HEK293T (cell line): ENCODE measurements at regions not wholly inside any gene's neighbourhood (a gene's known extent, or its start where the extent isn't known, plus 50 kb on each side); places are given as distances from the start of the nearest gene placed in this dataset.

Experiments used
- CTCF ChIA-PET: fragments of 350-600 bp; formaldehyde crosslinking; extraction: SDS; loops from one replicate; lab custom pipeline; 2021; ENCODE audit warnings: antibody characterized with exemption, inconsistent platforms; lab: Yijun Ruan, JAX
- POLR2A ChIA-PET: fragments of 350-600 bp; formaldehyde crosslinking; extraction: SDS; loops from one replicate; lab custom pipeline; 2020; ENCODE audit warnings: antibody characterized with exemption, inconsistent platforms; lab: Yijun Ruan, JAX
- DNase-seq: peaks from one replicate; pipeline ENCODE4 v3.0.0; 2012; ENCODE audit warnings: mixed read lengths; ENCODE audit errors: extremely low spot score
- ARNT ChIP-seq: fragments of 450-650 bp; IDR thresholded peaks from 2 replicates; pipeline ENCODE4 v1.6.1; 2017; ENCODE audit warnings: mild to moderate bottlenecking
- BHLHE40 ChIP-seq: fragments of 450-650 bp; IDR thresholded peaks from 2 replicates; pipeline ENCODE4 v1.6.1; 2016; ENCODE audit warnings: mild to moderate bottlenecking, moderate library complexity, borderline replicate concordance
- CTBP1 ChIP-seq: fragments of 450-650 bp; IDR thresholded peaks from 2 replicates; pipeline ENCODE4 v1.6.1; 2016; ENCODE audit warnings: borderline replicate concordance
- ELF4 ChIP-seq: fragments of 450-650 bp; IDR thresholded peaks from 2 replicates; pipeline ENCODE4 v1.6.1; 2017; ENCODE audit warnings: antibody characterized with exemption
- FOXA1 ChIP-seq: fragments of 450-650 bp; IDR thresholded peaks from 2 replicates; pipeline ENCODE4 v1.6.1; 2016; ENCODE audit warnings: mild to moderate bottlenecking
- FOXK2 ChIP-seq: fragments of 450-650 bp; IDR thresholded peaks from 2 replicates; pipeline ENCODE4 v1.6.1; 2016; ENCODE audit warnings: mild to moderate bottlenecking
- FOXM1 ChIP-seq: fragments of 450-650 bp; IDR thresholded peaks from 2 replicates; pipeline ENCODE4 v1.6.1; 2017; ENCODE audit warnings: mild to moderate bottlenecking, borderline replicate concordance
- HDGF ChIP-seq: fragments of 450-650 bp; IDR thresholded peaks from 2 replicates; pipeline ENCODE4 v1.6.1; 2017; ENCODE audit warnings: antibody characterized with exemption, borderline replicate concordance
- L3MBTL2 ChIP-seq: fragments of 450-650 bp; conservative IDR thresholded peaks from 2 replicates; pipeline ENCODE4 v1.6.1; 2016; ENCODE audit warnings: mild to moderate bottlenecking
- LEF1 ChIP-seq: fragments of 450-650 bp; IDR thresholded peaks from 2 replicates; pipeline ENCODE4 v1.6.1; 2017; ENCODE audit warnings: mild to moderate bottlenecking, borderline replicate concordance
- NFRKB ChIP-seq: fragments of 450-650 bp; IDR thresholded peaks from 2 replicates; pipeline ENCODE4 v1.6.1; 2016; ENCODE audit warnings: mild to moderate bottlenecking, moderate library complexity
- SP1 ChIP-seq: fragments of 450-650 bp; IDR thresholded peaks from 2 replicates; pipeline ENCODE4 v1.6.1; 2017
- SUZ12 ChIP-seq: fragments of 450-650 bp; IDR thresholded peaks from 2 replicates; pipeline ENCODE4 v1.6.1; 2016; ENCODE audit warnings: mild to moderate bottlenecking
- TARDBP ChIP-seq: fragments of 450-650 bp; IDR thresholded peaks from 2 replicates; pipeline ENCODE4 v1.6.1; 2016
- ZNF384 ChIP-seq: fragments of 450-650 bp; IDR thresholded peaks from 2 replicates; pipeline ENCODE4 v1.6.1; 2016
- TF ChIP-seq, protein P1 (sequence below): fragments of 450-650 bp; IDR thresholded peaks from 2 replicates; pipeline ENCODE4 v1.6.1; 2016

DNA sequence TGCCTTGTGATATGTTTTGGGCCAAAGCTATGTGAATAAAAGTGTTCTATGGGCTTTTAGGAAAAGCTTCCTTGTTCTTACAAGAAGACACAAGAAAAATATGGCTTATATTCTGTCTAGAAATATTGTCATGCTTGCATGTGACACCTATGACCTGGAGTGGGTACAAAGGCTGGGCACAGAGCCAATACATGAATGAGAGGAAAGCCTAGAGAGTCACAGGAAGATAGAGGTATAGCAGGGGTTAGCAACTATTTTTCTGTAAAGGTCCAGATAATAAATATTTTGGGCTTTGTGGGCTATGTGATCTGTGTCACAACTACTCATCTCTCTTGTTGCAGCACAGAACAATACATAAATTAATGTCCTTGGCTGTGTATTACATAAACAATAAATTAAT, 196.6 kb upstream of the CD180 start:
- CTCF ChIA-PET = no interaction called here
- TF ChIP-seq FOXM1 (no peak), L3MBTL2 (no peak), TARDBP (no peak), HDGF (no peak), LEF1 (no peak), ARNT (no peak)
- TF ChIP-seq, protein P1, sequence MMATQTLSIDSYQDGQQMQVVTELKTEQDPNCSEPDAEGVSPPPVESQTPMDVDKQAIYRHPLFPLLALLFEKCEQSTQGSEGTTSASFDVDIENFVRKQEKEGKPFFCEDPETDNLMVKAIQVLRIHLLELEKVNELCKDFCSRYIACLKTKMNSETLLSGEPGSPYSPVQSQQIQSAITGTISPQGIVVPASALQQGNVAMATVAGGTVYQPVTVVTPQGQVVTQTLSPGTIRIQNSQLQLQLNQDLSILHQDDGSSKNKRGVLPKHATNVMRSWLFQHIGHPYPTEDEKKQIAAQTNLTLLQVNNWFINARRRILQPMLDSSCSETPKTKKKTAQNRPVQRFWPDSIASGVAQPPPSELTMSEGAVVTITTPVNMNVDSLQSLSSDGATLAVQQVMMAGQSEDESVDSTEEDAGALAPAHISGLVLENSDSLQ = no peak
- POLR2A ChIA-PET = no interaction called here
- DNase-seq = no peak

DNA sequence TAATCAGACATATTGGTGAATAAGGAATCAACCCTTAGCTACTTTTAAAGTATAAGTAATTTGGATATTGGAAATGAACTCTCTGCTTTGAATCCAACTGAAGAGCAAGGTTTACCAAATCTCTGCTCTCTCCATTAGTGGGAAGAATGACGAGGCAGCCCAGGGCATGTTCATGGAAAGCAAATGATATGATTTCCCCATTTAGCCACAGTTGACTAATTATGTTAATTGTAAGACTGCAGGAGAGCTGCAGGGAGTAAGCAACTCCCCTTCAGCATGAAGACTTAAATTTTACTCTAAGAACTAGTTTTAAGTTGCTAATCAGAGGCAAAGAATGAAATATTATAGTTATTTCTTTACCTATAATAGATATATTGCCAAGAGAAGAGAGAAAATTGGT, 194.3 kb upstream of the CD180 start:
- CTCF ChIA-PET = no interaction called here
- POLR2A ChIA-PET = no interaction called here
- TF ChIP-seq FOXK2 (no peak), L3MBTL2 (no peak), SUZ12 (no peak), NFRKB (no peak), CTBP1 (no peak), FOXA1 (no peak), ARNT (no peak), LEF1 (no peak), ELF4 (no peak)
- TF ChIP-seq, protein P1 = no peak
- DNase-seq = no peak

DNA sequence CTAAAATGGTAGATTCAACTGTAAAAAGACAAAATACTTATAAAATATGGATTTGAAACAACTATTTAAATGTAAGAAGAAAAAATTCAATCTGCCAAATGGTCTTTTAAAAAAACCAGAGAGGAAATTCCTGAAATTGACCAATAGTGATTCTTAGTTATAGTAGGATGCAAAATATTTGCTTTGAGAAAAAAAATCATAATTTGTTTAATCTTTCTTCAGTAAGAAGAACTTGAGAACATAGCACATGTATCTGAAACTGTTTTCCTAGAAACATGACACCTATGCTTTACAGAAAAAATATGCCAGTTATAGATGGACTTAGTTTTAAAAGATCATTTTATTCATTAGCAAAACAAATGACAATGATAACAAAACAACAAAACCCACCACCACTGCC, 186.9 kb upstream of the CD180 start:
- ChIA-PET CTCF (no interaction called here), POLR2A (no interaction called here)
- no peak for DNase-seq
- TF ChIP-seq ELF4 (no peak), NFRKB (no peak), SP1 (no peak), FOXA1 (no peak), ARNT (no peak), FOXK2 (no peak), FOXM1 (no peak), HDGF (no peak), LEF1 (no peak), ZNF384 (no peak), TARDBP (no peak), SUZ12 (no peak), CTBP1 (no peak), L3MBTL2 (no peak), BHLHE40 (no peak)
- TF ChIP-seq, protein P1 = no peak

DNA sequence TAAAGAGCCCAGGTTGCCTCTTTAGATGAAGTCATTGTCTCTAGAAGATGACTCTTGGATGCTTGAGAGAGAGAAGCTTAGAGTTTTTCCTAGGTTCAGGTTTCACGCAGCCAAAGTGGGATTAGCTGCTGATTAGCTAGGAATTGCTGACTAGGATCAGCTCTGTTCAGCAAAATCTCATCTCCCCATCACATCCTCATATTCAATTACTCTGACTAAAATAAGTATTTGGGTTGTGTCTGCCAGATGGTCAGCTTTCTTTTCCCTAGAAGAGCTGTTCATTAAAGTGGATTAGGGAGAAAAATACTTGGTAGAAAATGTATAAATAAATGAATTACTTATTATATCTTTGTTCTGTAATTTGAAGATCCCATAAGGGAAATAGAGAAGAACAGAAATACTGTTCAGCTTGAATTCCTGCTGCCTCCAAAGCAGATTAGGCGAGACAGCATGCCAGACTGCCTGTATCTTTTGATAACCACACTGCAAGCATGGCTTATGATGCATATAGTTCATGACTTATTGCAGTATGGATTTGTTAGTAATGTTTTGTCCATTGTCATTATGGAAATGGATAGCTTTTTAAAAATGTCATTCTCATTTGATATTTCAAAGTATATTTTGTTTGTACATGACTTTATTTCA, 184.8 kb upstream of the CD180 start:
- TF ChIP-seq FOXM1 = no peak
- no peak for TF ChIP-seq SP1
- CTCF ChIA-PET = no interaction called here
- POLR2A ChIA-PET = no interaction called here
- no peak for DNase-seq

DNA sequence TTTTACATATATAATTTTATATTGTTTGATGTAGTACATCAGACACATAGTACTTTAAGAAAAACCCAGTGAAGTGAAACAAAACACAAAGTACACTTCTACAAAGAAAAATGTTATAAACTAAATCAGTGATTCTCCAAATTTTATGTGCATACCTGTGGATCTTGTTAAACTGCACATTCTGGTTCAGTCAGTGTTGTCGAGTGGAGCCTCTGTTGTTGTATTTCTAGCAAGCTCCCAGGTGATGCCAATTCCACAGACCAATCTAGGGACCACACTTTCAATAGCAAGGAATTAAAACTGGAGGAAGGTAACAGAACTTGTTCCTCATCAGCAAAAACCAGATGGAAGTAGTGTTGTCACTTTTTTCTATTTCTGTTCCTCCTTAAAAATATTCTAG, 183.8 kb upstream of the CD180 start:
- TF ChIP-seq ARNT = no peak
- no peak for TF ChIP-seq SP1
- CTCF ChIA-PET = no interaction called here
- DNase-seq = no peak
- POLR2A ChIA-PET = no interaction called here

DNA sequence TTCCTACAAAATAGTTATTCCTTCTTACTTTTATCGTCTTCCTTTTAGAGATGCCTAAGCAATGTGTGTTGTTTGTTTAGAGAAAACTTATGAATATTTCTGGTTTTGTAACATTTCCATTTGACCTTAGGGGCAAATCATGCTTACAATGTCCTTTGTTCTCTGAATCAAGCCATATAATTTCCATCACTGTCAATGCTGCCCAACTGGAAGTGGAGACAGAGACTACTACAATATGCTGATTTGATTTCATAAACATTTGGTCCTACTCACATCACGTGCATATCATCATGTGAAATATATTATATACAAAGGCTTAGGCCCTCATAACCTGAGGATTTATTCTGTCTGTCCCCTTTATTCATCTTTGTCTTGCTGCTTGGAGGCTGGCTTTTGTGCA, 183.2 kb upstream of the CD180 start:
- ChIA-PET POLR2A (no interaction called here), CTCF (no interaction called here)
- TF ChIP-seq ZNF384 (no peak), ARNT (no peak), TARDBP (no peak), LEF1 (no peak), BHLHE40 (no peak), SP1 (no peak), SUZ12 (no peak), CTBP1 (no peak), FOXK2 (no peak), NFRKB (no peak), FOXM1 (no peak), FOXA1 (no peak), L3MBTL2 (no peak), ELF4 (no peak), HDGF (no peak)
- TF ChIP-seq, protein P1 = no peak
- DNase-seq = no peak
